GM19099 (cell line): ENCODE measurements at regions not wholly inside any gene's neighbourhood (a gene's known extent, or its start where the extent isn't known, plus 50 kb on each side); places are given as distances from the start of the nearest gene placed in this dataset.

Experiments
- POLR2A ChIP-seq: IDR thresholded peaks from 3 replicates; pipeline ENCODE4 v1.6.1; 2011; ENCODE audit warnings: low read depth; ENCODE audit not compliant: insufficient read length; ENCODE audit errors: extremely low read depth

- no peak for TF ChIP-seq POLR2A
Observed at GRCh38 chr9:20070336-20070735, 281.5 kb upstream of the SLC24A2 start.

GRCh38 chr9:20065796-20066700 lies 277.2 kb upstream of the SLC24A2 start:
- TF ChIP-seq POLR2A: no peak

- no peak for TF ChIP-seq POLR2A
Observed at GRCh38 chr9:20065046-20065445, 276.2 kb upstream of the SLC24A2 start.

- TF ChIP-seq POLR2A: no peak
Observed at GRCh38 chr9:20054734-20055133, 265.9 kb upstream of the SLC24A2 start.

GRCh38 chr9:20048985-20049384 lies 260.1 kb upstream of the SLC24A2 start:
- TF ChIP-seq POLR2A: no peak

GRCh38 chr9:20048437-20048836 lies 259.6 kb upstream of the SLC24A2 start:
- TF ChIP-seq POLR2A: no peak

GRCh38 chr9:20044686-20045085 lies 255.8 kb upstream of the SLC24A2 start:
- TF ChIP-seq POLR2A: no peak

GRCh38 chr9:20043461-20043860 lies 254.6 kb upstream of the SLC24A2 start:
- TF ChIP-seq POLR2A: no peak

- TF ChIP-seq POLR2A: no peak
Observed at GRCh38 chr9:20043035-20043434, 254.2 kb upstream of the SLC24A2 start.

- TF ChIP-seq POLR2A: no peak
Observed at GRCh38 chr9:20042128-20042711, 253.4 kb upstream of the SLC24A2 start.

- TF ChIP-seq POLR2A: no peak
Observed at GRCh38 chr9:20041697-20042081, 252.9 kb upstream of the SLC24A2 start.

GRCh38 chr9:20040991-20041696 lies 252.3 kb upstream of the SLC24A2 start:
- no peak for TF ChIP-seq POLR2A

GRCh38 chr9:20037699-20038098 lies 248.9 kb upstream of the SLC24A2 start:
- no peak for TF ChIP-seq POLR2A

GRCh38 chr9:20033511-20033910 lies 244.7 kb upstream of the SLC24A2 start:
- no peak for TF ChIP-seq POLR2A

GRCh38 chr9:20032413-20033006 lies 243.7 kb upstream of the SLC24A2 start:
- no peak for TF ChIP-seq POLR2A

- no peak for TF ChIP-seq POLR2A
Observed at GRCh38 chr9:20031836-20032235, 243.0 kb upstream of the SLC24A2 start.

GRCh38 chr9:20030671-20031070 lies 241.8 kb upstream of the SLC24A2 start:
- TF ChIP-seq POLR2A: no peak
